Endodermal cell (in vitro differentiated cells): ENCODE measurements at regions not wholly inside any gene's neighbourhood (a gene's known extent, or its start where the extent isn't known, plus 50 kb on each side); places are given as distances from the start of the nearest gene placed in this dataset.

ENCODE experiments used
- DNase-seq: peaks from one replicate; pipeline ENCODE4 v3.0.0-alpha.2; 2017
- H3K27ac ChIP-seq: 2 replicates; pipeline ENCODE4 v1.5.1; 2013; ENCODE audit warnings: mild to moderate bottlenecking, low read depth, low read length, moderate library complexity
- H3K27me3 ChIP-seq: 2 replicates; pipeline ENCODE4 v1.6.1; 2013; ENCODE audit warnings: mild to moderate bottlenecking, low read length, moderate library complexity; ENCODE audit not compliant: insufficient read depth, control insufficient read depth, poor library complexity, severe bottlenecking
- H3K36me3 ChIP-seq: 2 replicates; pipeline ENCODE4 v1.7.0; 2013; ENCODE audit warnings: mild to moderate bottlenecking, low read length, moderate library complexity; ENCODE audit not compliant: control insufficient read depth, insufficient read depth
- H3K4me1 ChIP-seq: one replicate; pipeline ENCODE4 v1.7.0; 2013; ENCODE audit warnings: low read length; ENCODE audit not compliant: control insufficient read depth, insufficient read depth
- H3K4me3 ChIP-seq: 2 replicates; pipeline ENCODE4 v1.5.1; 2013; ENCODE audit warnings: mild to moderate bottlenecking, low read length, moderate library complexity
- H3K9ac ChIP-seq: 2 replicates; pipeline ENCODE4 v1.6.1; 2013; ENCODE audit warnings: mild to moderate bottlenecking, low read length, moderate library complexity; ENCODE audit not compliant: poor library complexity, severe bottlenecking; ENCODE audit errors: extremely low read depth
- H3K9me3 ChIP-seq: 2 replicates; pipeline ENCODE4 v1.6.1; 2013; ENCODE audit warnings: mild to moderate bottlenecking, low read length, moderate library complexity; ENCODE audit not compliant: control insufficient read depth
- H3K27ac Mint-ChIP-seq: 2 replicates; pipeline ENCODE4 v1.8.0; 2020; ENCODE audit warnings: mixed read lengths
- H3K27me3 Mint-ChIP-seq: 2 replicates; pipeline ENCODE4 v1.8.0; 2021; ENCODE audit warnings: mild to moderate bottlenecking, mixed read lengths; ENCODE audit not compliant: insufficient read depth
- H3K36me3 Mint-ChIP-seq: 2 replicates; pipeline ENCODE4 v1.8.0; 2020; ENCODE audit warnings: low read depth, mixed read lengths
- H3K4me1 Mint-ChIP-seq: 2 replicates; pipeline ENCODE4 v1.8.0; 2020; ENCODE audit warnings: mixed read lengths
- H3K4me3 Mint-ChIP-seq: 2 replicates; pipeline ENCODE4 v1.8.0; 2020; ENCODE audit warnings: mild to moderate bottlenecking, moderate library complexity, mixed read lengths
- H3K9me3 Mint-ChIP-seq: 2 replicates; pipeline ENCODE4 v1.8.0; 2020; ENCODE audit warnings: mild to moderate bottlenecking, mixed read lengths
- CTCF ChIP-seq: fragments of 200-600 bp; sonication (generic); conservative IDR thresholded peaks from 2 replicates; pipeline ENCODE4 v1.5.0; 2021; ENCODE audit warnings: antibody characterized with exemption, mild to moderate bottlenecking
- WGBS, 2 experiments: methylation state at CpG; one replicate each; pipeline versions ENCODE4 v1.1.5 to v1.1.7; 2013; ENCODE audit warnings: missing lambda C conversion rate in 2 of 2, mixed read lengths in 1 of 2; ENCODE audit not compliant: insufficient coverage in 1 of 2, insufficient read length in 1 of 2; 5-methylcytosine and 5-hydroxymethylcytosine counted together

GRCh38 chr12:94781835-94782234 is 131.5 kb upstream of the TMCC3 start:
- Histone ChIP-seq H3K36me3 (no peaks in the 10 kb centered on the region), H3K27me3 (no peaks in the 10 kb centered on the region), H3K9ac (no peak overlapping the region), H3K9me3 (peaks cover 5% of the 10 kb centered on the region), H3K4me3 (no peak overlapping the region), H3K27ac (no peak overlapping the region), H3K4me1 (no peaks in the 10 kb centered on the region)
- Mint-ChIP-seq H3K27me3 (no peaks in the 10 kb centered on the region), H3K4me3 (no peak overlapping the region), H3K9me3 (no peaks in the 10 kb centered on the region), H3K4me1 (no peaks in the 10 kb centered on the region), H3K36me3 (no peaks in the 10 kb centered on the region), H3K27ac (no peak overlapping the region)
- TF ChIP-seq CTCF, result no peak
- WGBS, 2 experiments, result 87 to 90% methylated on average over 2 of the region's 2 CpGs
- DNase-seq, result no peak

- Histone ChIP-seq H3K9me3 (peaks cover 5% of the 10 kb centered on the region), H3K27ac (no peak overlapping the region), H3K4me1 (no peaks in the 10 kb centered on the region), H3K36me3 (no peaks in the 10 kb centered on the region), H3K9ac (no peak overlapping the region), H3K4me3 (no peak overlapping the region), H3K27me3 (no peaks in the 10 kb centered on the region)
- H3K4me1 Mint-ChIP-seq, result no peaks in the 10 kb centered on the region
- H3K9me3 Mint-ChIP-seq, result no peaks in the 10 kb centered on the region
- H3K27me3 Mint-ChIP-seq, result no peaks in the 10 kb centered on the region
- H3K4me3 Mint-ChIP-seq, result no peak overlapping the region
- DNase-seq, result no peak
- H3K27ac Mint-ChIP-seq, result no peak overlapping the region
- H3K36me3 Mint-ChIP-seq, result no peaks in the 10 kb centered on the region
- no peak for TF ChIP-seq CTCF
- WGBS, 2 experiments, result 83 to 91% methylated on average over 6 of the region's 6 CpGs
Observed at GRCh38 chr12:94779485-94779884, 129.1 kb upstream of the TMCC3 start.

- no peak overlapping the region for H3K4me3 ChIP-seq
- no peak overlapping the region for H3K27ac ChIP-seq
- H3K36me3 Mint-ChIP-seq, result no peaks in the 10 kb centered on the region
- H3K27me3 ChIP-seq, result no peaks in the 10 kb centered on the region
- no peak overlapping the region for H3K27ac Mint-ChIP-seq
- no peaks in the 10 kb centered on the region for H3K4me1 ChIP-seq
- 88 to 92% methylated on average over 4 to 5 of the region's 5 CpGs for WGBS, 2 experiments
- H3K36me3 ChIP-seq, result no peaks in the 10 kb centered on the region
- H3K9ac ChIP-seq, result no peak overlapping the region
- no peaks in the 10 kb centered on the region for H3K4me1 Mint-ChIP-seq
- no peak for TF ChIP-seq CTCF
- H3K4me3 Mint-ChIP-seq, result no peak overlapping the region
- H3K27me3 Mint-ChIP-seq, result no peaks in the 10 kb centered on the region
- H3K9me3 Mint-ChIP-seq, result peaks cover 3% of the 10 kb centered on the region
- H3K9me3 ChIP-seq, result peaks cover 16% of the 10 kb centered on the region
- DNase-seq, result no peak
Observed at GRCh38 chr12:94777936-94778335, 127.6 kb upstream of the TMCC3 start.
